Prostate gland (tissue), 2 donors: ENCODE measurements at regions not wholly inside any gene's neighbourhood (a gene's known extent, or its start where the extent isn't known, plus 50 kb on each side); places are given as distances from the start of the nearest gene placed in this dataset.
"Not testable (repeated sequence)": the region's sequence is repeated elsewhere in the genome, so short reads cannot be mapped to it uniquely, and the experiment has no call there.

Source experiments
- CTCF ChIP-seq, 4 experiments: fragments of 200-600 bp in 2 of 4; fragments of 450-650 bp in 2 of 4; sonication (generic) in 2 of 4; IDR thresholded peaks; 1 replicate in 3 of 4; 2 replicates in 1 of 4; pipeline ENCODE4 v1.5.1; 2016 to 2019; ENCODE audit warnings: antibody characterized with exemption in 4 of 4, mild to moderate bottlenecking in 2 of 4, moderate library complexity in 2 of 4
- POLR2A ChIP-seq: fragments of 450-650 bp; IDR thresholded peaks from one replicate; pipeline ENCODE4 v1.6.1; 2016; ENCODE audit warnings: antibody characterized with exemption, mild to moderate bottlenecking
- POLR2AphosphoS5 ChIP-seq: sonication (generic); formaldehyde crosslinking; IDR thresholded peaks from one replicate; pipeline ENCODE4 v1.6.1; 2017; ENCODE audit warnings: antibody characterized with exemption

- TF ChIP-seq CTCF (IDR thresholded peaks at IDR 0.05); POLR2A; POLR2AphosphoS5: not testable (repeated sequence)
These were observed 50.1 kb upstream of the ROPN1B start for GRCh38 chr3:125918866-125919265.
